C4-2B (cell line): ENCODE measurements at regions not wholly inside any gene's neighbourhood (a gene's known extent, or its start where the extent isn't known, plus 50 kb on each side); places are given as distances from the start of the nearest gene placed in this dataset.
A peak's percentile ranks its signal among the peaks of the same experiment; 100 is the strongest.

Experiments used
- CTCF ChIP-seq: fragments of 450-650 bp; conservative IDR thresholded peaks from 2 replicates; pipeline ENCODE4 v1.5.1; 2017; ENCODE audit warnings: mild to moderate bottlenecking
- ZFX ChIP-seq: fragments of 450-650 bp; IDR thresholded peaks from 2 replicates; pipeline ENCODE4 v1.6.1; 2017

- TF ChIP-seq CTCF, result peak; percentile 25
- no peak for TF ChIP-seq ZFX
These were observed 759.1 kb downstream of the TSN start for GRCh38 chr2:122514451-122514996.
